Kidney (tissue), 13 donors: ENCODE measurements at regions not wholly inside any gene's neighbourhood (a gene's known extent, or its start where the extent isn't known, plus 50 kb on each side); places are given as distances from the start of the nearest gene placed in this dataset.

ENCODE experiments used
- DNase-seq, 5 donors: peaks; one replicate each; pipeline ENCODE4 v3.0.0-alpha.2; 2013 to 2020
- FAIRE-seq: peaks from 2 replicates; lab custom pipeline; 2012; peaks lifted over from hg19 to GRCh38; lab: Jason Lieb, UNC
- H3K27ac ChIP-seq, 2 donors: one replicate each; pipeline ENCODE4 v1.7.0; 2013; ENCODE audit warnings: low read depth in 2 of 2, low read length in 2 of 2, inconsistent platforms in 1 of 2
- H3K27me3 ChIP-seq: one replicate; pipeline ENCODE4 v1.7.1; 2013; ENCODE audit warnings: low read length, inconsistent platforms; ENCODE audit not compliant: control insufficient read depth, insufficient read depth
- H3K36me3 ChIP-seq, 3 donors: one replicate each; pipeline versions ENCODE4 v1.7.0 to v1.7.1; 2013; ENCODE audit warnings: low read length in 3 of 3, control low read depth in 1 of 3, inconsistent platforms in 1 of 3; ENCODE audit not compliant: insufficient read depth in 3 of 3, control insufficient read depth in 2 of 3
- H3K4me1 ChIP-seq, 3 donors: one replicate each; pipeline versions ENCODE4 v1.7.0 to v1.7.1; 2013; ENCODE audit warnings: low read length in 3 of 3, inconsistent platforms in 1 of 3, low read depth in 1 of 3; ENCODE audit not compliant: control insufficient read depth in 2 of 3, insufficient read depth in 2 of 3
- H3K4me3 ChIP-seq, 3 donors: one replicate each; pipeline versions ENCODE4 v1.7.0 to v1.8.1; 2013; ENCODE audit warnings: low read length in 3 of 3, control low read depth in 1 of 3, inconsistent platforms in 1 of 3
- H3K9ac ChIP-seq, 3 donors: one replicate each; pipeline versions ENCODE4 v1.7.0 to v1.7.1; 2013; ENCODE audit warnings: low read length in 3 of 3, control low read depth in 1 of 3, inconsistent platforms in 1 of 3
- H3K9me3 ChIP-seq, 3 donors: one replicate each; pipeline versions ENCODE4 v1.7.0 to v1.7.1; 2013; ENCODE audit warnings: low read length in 3 of 3, control low read depth in 1 of 3, inconsistent platforms in 1 of 3; ENCODE audit not compliant: control insufficient read depth in 2 of 3, insufficient read depth in 1 of 3
- CTCF ChIP-seq: IDR thresholded peaks from 3 replicates; pipeline ENCODE4 v1.5.1; 2012; ENCODE audit warnings: mild to moderate bottlenecking, moderate library complexity, borderline replicate concordance; ENCODE audit not compliant: insufficient read depth; ENCODE audit errors: extremely low read depth
- intact Hi-C: fragments of 100-400 bp; cut with DNase I; formaldehyde crosslinking; loops from one replicate; pipeline ENCODE4 v1.11.1; 2022
- donor health status: control.
- donor health status: control.
- donor health status: control.
- donor health status: control.
- donor health status: control.
- donor health status: DM: yes; HTN: yes; CAD: no.
- donor health status: Normal renal cell carcinoma (clear cell type).

- no peak overlapping the region for H3K4me3 ChIP-seq
- intact Hi-C loops = no loop called here
- no peak for TF ChIP-seq CTCF
- FAIRE-seq = no peak
- peaks cover 0 to 3% (median 0%) of the 10 kb centered on the region in 3 donors for H3K9me3 ChIP-seq
- no peaks in the 10 kb centered on the region for H3K27me3 ChIP-seq
- H3K27ac ChIP-seq = no peak overlapping the region
- no peak overlapping the region for H3K9ac ChIP-seq
- DNase-seq = no peak
- H3K36me3 ChIP-seq = no peaks in the 10 kb centered on the region
- H3K4me1 ChIP-seq = no peaks in the 10 kb centered on the region
Observed at GRCh38 chr17:55865072-55865762, 114.4 kb downstream of the PCTP start.

- intact Hi-C loops = no loop called here
Observed at GRCh38 chr17:55870044-55870443, 119.2 kb downstream of the PCTP start.

GRCh38 chr17:55872374-55872773 lies 121.5 kb downstream of the PCTP start:
- Histone ChIP-seq H3K27me3 (no peaks in the 10 kb centered on the region), H3K4me1 (no peaks in the 10 kb centered on the region), H3K9ac (no peak overlapping the region), H3K36me3 (no peaks in the 10 kb centered on the region), H3K4me3 (no peak overlapping the region), H3K9me3 (no peaks in the 10 kb centered on the region), H3K27ac (no peak overlapping the region)
- DNase-seq (no peak), FAIRE-seq (no peak)
- no peak for TF ChIP-seq CTCF
- intact Hi-C loops = no loop called here

More at GRCh38 chr17:55870044-55870443, 119.2 kb downstream of the PCTP start:
- H3K4me1 ChIP-seq = no peaks in the 10 kb centered on the region
- H3K36me3 ChIP-seq = no peaks in the 10 kb centered on the region
- H3K9me3 ChIP-seq = peaks cover 0 to 3% (median 0%) of the 10 kb centered on the region in 3 donors
- FAIRE-seq = no peak
- no peak for DNase-seq
- H3K27me3 ChIP-seq = no peaks in the 10 kb centered on the region
- no peak overlapping the region for H3K27ac ChIP-seq
- H3K4me3 ChIP-seq = no peak overlapping the region
- no peak for TF ChIP-seq CTCF
- H3K9ac ChIP-seq = no peak overlapping the region
